HG02798 (cell line): ENCODE measurements at regions not wholly inside any gene's neighbourhood (a gene's known extent, or its start where the extent isn't known, plus 50 kb on each side); places are given as distances from the start of the nearest gene placed in this dataset.
A peak's percentile ranks its signal among the peaks of the same experiment; 100 is the strongest.
"Not testable (repeated sequence)": the region's sequence is repeated elsewhere in the genome, so short reads cannot be mapped to it uniquely, and the experiment has no call there.

Experiments
- ATAC-seq: cut with Tn5 transposase; IDR thresholded peaks from one replicate; pipeline ENCODE4 v1.9.1; 2021; ENCODE audit warnings: mild to moderate bottlenecking; ENCODE audit not compliant: unreplicated experiment, poor library complexity

GRCh38 chr7:32659853-32660252, 164.6 kb downstream of the AVL9 start:
- ATAC-seq, result no peak

GRCh38 chr7:32658467-32658869, 163.2 kb downstream of the AVL9 start:
- ATAC-seq, result peak; percentile 54

- ATAC-seq, result peak; percentile 56
These were observed 162.7 kb downstream of the AVL9 start for GRCh38 chr7:32658034-32658433.

GRCh38 chr7:32654549-32654948, 159.3 kb downstream of the AVL9 start:
- ATAC-seq, result not testable (repeated sequence)

GRCh38 chr7:32650356-32650755, 155.1 kb downstream of the AVL9 start:
- ATAC-seq, result not testable (repeated sequence)

GRCh38 chr7:32648408-32649156, 153.3 kb downstream of the AVL9 start:
- ATAC-seq, result no peak

GRCh38 chr7:32645255-32645654, 150.0 kb downstream of the AVL9 start:
- ATAC-seq, result not testable (repeated sequence)

- no peak for ATAC-seq
These were observed 147.9 kb downstream of the AVL9 start for GRCh38 chr7:32643194-32643593.

- no peak for ATAC-seq
These were observed 143.8 kb downstream of the AVL9 start for GRCh38 chr7:32639122-32639521.

- peak; percentile 86 for ATAC-seq
These were observed 143.3 kb downstream of the AVL9 start for GRCh38 chr7:32638479-32639121.
